Cardiac muscle cell (in vitro differentiated cells and primary cell): ENCODE measurements at regions not wholly inside any gene's neighbourhood (a gene's known extent, or its start where the extent isn't known, plus 50 kb on each side); places are given as distances from the start of the nearest gene placed in this dataset.
A peak's percentile ranks its signal among the peaks of the same experiment; 100 is the strongest.

Experiments used
- DNase-seq, 2 donors: peaks; one replicate each; pipeline versions ENCODE4 v3.0.0 to v3.0.0-alpha.2; 2010 to 2017; ENCODE audit warnings: low read depth in 1 of 2, low spot score in 1 of 2
- H3K27ac ChIP-seq: fragments of 200-600 bp; sonication (generic); 2 replicates; pipeline ENCODE4 v1.5.1; 2016
- H3K27me3 ChIP-seq: fragments of 200-600 bp; sonication (generic); 2 replicates; pipeline ENCODE4 v1.6.0; 2016; ENCODE audit warnings: control low read depth
- H3K36me3 ChIP-seq: fragments of 200-600 bp; sonication (generic); 2 replicates; pipeline ENCODE4 v1.5.1; 2016; ENCODE audit warnings: control low read depth
- H3K4me1 ChIP-seq: fragments of 200-600 bp; sonication (generic); 2 replicates; pipeline ENCODE4 v1.8.1; 2017; ENCODE audit warnings: low read depth, mild to moderate bottlenecking, mixed run types
- H3K4me3 ChIP-seq: fragments of 200-600 bp; sonication (generic); 2 replicates; pipeline ENCODE4 v1.5.1; 2016; ENCODE audit warnings: mild to moderate bottlenecking
- H3K9me3 ChIP-seq: fragments of 200-600 bp; sonication (generic); 2 replicates; pipeline ENCODE4 v1.5.1; 2017; ENCODE audit warnings: low read depth, mild to moderate bottlenecking, control low read depth
- TF ChIP-seq, protein P1 (sequence below): IDR thresholded peaks from 2 replicates; pipeline ENCODE4 v1.5.1; 2012; ENCODE audit warnings: low read depth, mild to moderate bottlenecking, low read length

DNA sequence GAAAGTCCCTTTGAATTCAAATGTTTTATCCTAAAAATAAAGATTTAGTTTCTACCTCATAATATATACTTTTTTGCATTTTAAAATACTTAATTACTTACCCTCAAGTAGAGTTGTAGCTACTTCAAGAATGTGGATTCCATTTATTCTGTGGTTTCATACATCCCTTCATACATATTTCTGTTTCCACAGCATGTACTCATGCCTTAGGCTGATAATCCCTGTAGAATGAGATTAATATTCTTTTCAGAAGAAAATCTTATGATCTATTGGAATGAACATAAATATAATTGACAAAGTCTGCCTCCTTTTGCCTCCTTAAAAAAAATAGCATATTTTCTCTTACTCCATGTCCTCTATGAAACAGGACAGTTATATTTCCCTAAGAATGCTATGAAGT lies 465.7 kb downstream of the DTWD2 start:
- H3K4me1 ChIP-seq, result no peaks in the 10 kb centered on the region
- no peak overlapping the region for H3K27ac ChIP-seq
- TF ChIP-seq, protein P1, sequence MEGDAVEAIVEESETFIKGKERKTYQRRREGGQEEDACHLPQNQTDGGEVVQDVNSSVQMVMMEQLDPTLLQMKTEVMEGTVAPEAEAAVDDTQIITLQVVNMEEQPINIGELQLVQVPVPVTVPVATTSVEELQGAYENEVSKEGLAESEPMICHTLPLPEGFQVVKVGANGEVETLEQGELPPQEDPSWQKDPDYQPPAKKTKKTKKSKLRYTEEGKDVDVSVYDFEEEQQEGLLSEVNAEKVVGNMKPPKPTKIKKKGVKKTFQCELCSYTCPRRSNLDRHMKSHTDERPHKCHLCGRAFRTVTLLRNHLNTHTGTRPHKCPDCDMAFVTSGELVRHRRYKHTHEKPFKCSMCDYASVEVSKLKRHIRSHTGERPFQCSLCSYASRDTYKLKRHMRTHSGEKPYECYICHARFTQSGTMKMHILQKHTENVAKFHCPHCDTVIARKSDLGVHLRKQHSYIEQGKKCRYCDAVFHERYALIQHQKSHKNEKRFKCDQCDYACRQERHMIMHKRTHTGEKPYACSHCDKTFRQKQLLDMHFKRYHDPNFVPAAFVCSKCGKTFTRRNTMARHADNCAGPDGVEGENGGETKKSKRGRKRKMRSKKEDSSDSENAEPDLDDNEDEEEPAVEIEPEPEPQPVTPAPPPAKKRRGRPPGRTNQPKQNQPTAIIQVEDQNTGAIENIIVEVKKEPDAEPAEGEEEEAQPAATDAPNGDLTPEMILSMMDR, result no peak
- no peaks in the 10 kb centered on the region for H3K9me3 ChIP-seq
- H3K27me3 ChIP-seq, result no peaks in the 10 kb centered on the region
- H3K4me3 ChIP-seq, result no peak overlapping the region
- no peak for DNase-seq
- H3K36me3 ChIP-seq, result no peaks in the 10 kb centered on the region

DNA sequence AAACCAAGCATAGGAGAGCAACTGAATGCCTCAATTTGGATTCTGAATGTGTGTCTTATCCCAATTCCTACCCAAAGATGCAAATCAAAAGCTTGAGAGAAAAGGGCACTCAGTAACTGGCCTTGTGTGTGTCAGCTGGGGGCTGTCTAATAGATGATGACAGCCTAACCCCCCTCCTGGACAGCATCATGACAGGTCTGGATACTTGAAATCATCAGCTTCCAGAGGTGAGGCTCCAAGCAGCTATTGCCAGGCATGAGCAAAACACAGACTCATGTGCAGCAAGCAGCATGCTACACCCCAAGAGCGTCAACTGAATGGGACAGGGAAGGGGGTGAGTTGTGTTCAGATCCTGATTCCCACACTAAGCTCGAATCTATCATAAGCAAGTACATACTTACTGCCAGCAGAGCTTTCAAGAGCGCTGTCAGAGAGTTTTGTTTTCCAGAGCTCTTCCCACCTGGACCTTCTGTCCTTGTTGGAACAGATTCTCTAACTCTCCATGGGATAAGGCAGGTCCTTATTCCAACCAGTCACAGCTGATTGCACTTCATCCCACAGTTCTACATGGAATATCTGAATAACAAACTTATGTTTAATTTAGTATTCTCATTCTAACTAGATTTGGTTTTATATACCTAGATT lies 467.5 kb downstream of the DTWD2 start:
- peak in 1 of 2 donors; percentile 23 for DNase-seq
- no peaks in the 10 kb centered on the region for H3K9me3 ChIP-seq
- H3K4me1 ChIP-seq, result no peaks in the 10 kb centered on the region
- no peaks in the 10 kb centered on the region for H3K27me3 ChIP-seq
- H3K4me3 ChIP-seq, result no peak overlapping the region
- no peaks in the 10 kb centered on the region for H3K36me3 ChIP-seq
- TF ChIP-seq, protein P1, result no peak
- H3K27ac ChIP-seq, result no peak overlapping the region

DNA sequence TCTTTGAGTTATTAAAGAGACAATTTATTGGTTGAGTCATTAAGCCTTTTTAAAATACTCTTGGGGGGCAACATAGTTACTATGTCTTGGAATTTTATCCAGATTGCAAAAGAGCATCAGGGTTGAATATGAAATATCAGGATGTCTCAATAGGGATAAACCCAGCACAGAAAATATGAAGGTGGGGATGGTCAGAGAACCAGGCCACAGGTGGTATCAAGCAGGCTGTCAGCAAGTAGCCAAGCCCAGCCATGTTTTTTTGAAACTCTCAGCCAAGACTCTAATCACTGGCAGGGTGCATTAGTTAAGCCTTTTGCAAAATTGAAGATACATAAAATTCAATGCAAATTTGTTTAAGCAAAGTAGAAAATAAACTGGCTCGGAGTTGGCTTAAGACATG lies 468.9 kb downstream of the DTWD2 start:
- Histone ChIP-seq H3K9me3 (no peaks in the 10 kb centered on the region), H3K4me3 (no peak overlapping the region), H3K36me3 (no peaks in the 10 kb centered on the region), H3K27ac (no peak overlapping the region), H3K4me1 (no peaks in the 10 kb centered on the region), H3K27me3 (no peaks in the 10 kb centered on the region)
- peak in 1 of 2 donors; percentile 11 for DNase-seq
- TF ChIP-seq, protein P1, result no peak

DNA sequence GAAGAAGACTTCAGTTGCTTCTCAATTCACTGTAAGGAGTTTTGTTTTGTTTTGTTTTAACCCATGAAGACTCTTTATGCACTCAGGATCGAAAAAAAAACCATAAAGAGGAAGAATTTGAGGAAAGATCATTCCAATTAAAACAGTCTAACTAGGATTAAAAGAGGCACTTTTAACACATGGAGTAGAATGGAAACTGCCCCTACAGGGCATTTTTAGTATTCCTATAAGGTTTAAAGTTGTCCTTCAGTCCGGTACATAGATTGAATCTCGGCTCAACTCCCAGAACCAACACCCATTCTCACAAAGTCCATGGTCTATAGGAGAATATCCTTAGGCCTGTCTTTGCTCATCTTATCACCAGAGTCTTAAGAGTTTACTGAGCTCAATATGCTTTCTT lies 469.6 kb downstream of the DTWD2 start:
- H3K27ac ChIP-seq, result no peak overlapping the region
- no peak for DNase-seq
- H3K36me3 ChIP-seq, result no peaks in the 10 kb centered on the region
- H3K9me3 ChIP-seq, result no peaks in the 10 kb centered on the region
- no peaks in the 10 kb centered on the region for H3K27me3 ChIP-seq
- H3K4me1 ChIP-seq, result no peaks in the 10 kb centered on the region
- H3K4me3 ChIP-seq, result no peak overlapping the region
- TF ChIP-seq, protein P1, result no peak

DNA sequence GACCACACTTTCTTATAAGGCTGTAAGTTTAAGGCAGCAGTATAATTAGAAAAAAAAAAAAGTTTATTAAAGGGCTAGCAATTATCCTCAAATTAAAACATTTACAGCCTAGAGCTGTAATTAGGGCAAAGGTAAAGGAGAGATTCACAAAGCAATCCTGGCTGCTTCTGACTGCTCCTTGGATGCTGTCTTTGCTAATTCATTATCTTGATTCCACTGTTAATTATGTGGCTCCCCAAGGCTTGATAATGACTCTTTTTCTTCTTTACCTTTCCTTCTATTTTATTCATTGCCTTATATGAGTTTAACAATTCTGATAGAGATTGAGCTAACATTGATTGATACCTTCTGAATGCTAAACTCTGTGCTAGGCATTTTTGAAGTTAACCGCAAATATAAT lies 476.5 kb downstream of the DTWD2 start:
- Histone ChIP-seq H3K4me1 (no peaks in the 10 kb centered on the region), H3K27me3 (no peaks in the 10 kb centered on the region), H3K9me3 (no peaks in the 10 kb centered on the region), H3K4me3 (no peak overlapping the region), H3K36me3 (no peaks in the 10 kb centered on the region), H3K27ac (no peak overlapping the region)
- no peak for DNase-seq
- TF ChIP-seq, protein P1, result no peak
